Hepatocyte (in vitro differentiated cells): ENCODE measurements at regions not wholly inside any gene's neighbourhood (a gene's known extent, or its start where the extent isn't known, plus 50 kb on each side); places are given as distances from the start of the nearest gene placed in this dataset.

Experiments used
- EZH2 ChIP-seq: fragments of 200-600 bp; sonication (generic); IDR thresholded peaks from 2 replicates; pipeline ENCODE4 v1.6.1; 2016; ENCODE audit warnings: antibody characterized with exemption, mild to moderate bottlenecking, borderline replicate concordance
- TF ChIP-seq, protein P1 (sequence below): fragments of 200-600 bp; sonication (generic); IDR thresholded peaks from 2 replicates; pipeline ENCODE4 v1.5.1; 2016; ENCODE audit warnings: antibody characterized with exemption, mild to moderate bottlenecking; ENCODE audit not compliant: poor library complexity

DNA sequence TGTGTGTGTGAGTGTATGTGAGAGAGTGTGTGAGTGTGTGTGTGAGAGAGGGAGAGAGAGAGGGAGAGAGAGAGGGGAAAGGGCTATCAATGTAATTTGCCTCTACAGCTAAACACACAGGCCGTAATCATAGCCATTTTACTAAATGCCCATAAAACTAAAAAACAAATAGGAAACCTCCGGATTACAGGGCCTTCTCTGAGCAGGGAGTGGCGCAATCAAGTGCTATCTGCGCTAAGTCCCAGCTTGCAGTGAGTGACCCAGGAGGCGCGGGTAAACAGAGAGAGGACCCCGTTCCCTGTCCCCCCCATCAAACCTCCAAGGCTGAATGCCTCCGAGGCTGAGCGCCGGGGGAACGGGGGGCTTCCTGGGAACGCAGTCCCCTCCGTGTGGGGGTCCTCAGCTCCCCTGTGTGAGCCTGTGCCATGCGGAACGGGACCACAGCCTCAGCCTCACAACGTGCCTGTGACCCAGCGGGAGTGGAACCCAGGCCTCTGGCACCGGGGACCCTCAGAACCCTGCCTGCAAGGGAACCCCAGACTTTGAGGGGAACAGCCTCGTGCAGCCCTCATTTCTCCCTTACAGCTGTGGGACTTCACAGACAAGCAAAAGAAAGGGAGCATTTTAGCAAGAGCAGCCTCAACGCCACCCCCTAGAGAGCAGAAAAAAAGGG, 54.7 kb upstream of the ID2 start:
- TF ChIP-seq, protein P1, sequence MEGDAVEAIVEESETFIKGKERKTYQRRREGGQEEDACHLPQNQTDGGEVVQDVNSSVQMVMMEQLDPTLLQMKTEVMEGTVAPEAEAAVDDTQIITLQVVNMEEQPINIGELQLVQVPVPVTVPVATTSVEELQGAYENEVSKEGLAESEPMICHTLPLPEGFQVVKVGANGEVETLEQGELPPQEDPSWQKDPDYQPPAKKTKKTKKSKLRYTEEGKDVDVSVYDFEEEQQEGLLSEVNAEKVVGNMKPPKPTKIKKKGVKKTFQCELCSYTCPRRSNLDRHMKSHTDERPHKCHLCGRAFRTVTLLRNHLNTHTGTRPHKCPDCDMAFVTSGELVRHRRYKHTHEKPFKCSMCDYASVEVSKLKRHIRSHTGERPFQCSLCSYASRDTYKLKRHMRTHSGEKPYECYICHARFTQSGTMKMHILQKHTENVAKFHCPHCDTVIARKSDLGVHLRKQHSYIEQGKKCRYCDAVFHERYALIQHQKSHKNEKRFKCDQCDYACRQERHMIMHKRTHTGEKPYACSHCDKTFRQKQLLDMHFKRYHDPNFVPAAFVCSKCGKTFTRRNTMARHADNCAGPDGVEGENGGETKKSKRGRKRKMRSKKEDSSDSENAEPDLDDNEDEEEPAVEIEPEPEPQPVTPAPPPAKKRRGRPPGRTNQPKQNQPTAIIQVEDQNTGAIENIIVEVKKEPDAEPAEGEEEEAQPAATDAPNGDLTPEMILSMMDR = no peak
- TF ChIP-seq EZH2 = no peak
